ENCODE measurements at regions not wholly inside any gene's neighbourhood (a gene's known extent, or its start where the extent isn't known, plus 50 kb on each side); places are given as distances from the start of the nearest gene placed in this dataset.

DNA sequence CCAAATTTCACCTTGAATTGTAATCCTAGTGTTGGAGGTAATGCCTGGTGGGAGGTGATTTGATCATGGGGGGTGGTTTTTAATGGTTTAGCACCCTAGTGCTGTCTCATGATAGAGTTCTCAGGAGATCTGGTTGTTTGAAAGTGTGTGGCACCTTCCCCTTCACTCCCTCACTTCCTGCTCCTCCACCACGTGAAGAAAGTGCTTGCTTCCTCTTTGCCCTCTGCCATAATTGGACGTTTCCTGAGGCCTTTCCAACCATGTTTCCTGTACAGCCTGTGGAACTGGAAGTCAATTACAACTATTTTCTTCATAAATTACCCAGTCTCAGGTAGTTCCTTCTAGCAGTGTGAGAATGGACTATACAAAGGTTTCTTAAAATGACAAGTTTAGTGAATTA, 251.8 kb upstream of the NETO1 start:
- intact Hi-C loops (cut with micrococcal nuclease; ENCODE audit: unreplicated experiment), result no loop called here
- Histone ChIP-seq H3K27ac (ENCODE audit: control insufficient read depth, insufficient read depth) (no peak overlapping the region), H4K20me1 (ENCODE audit: control insufficient read depth, insufficient read depth) (no peaks in the 10 kb centered on the region), H3K27me3 (replicated peaks in 1 of 2; ENCODE audit: control insufficient read depth in 2 of 2, insufficient read depth in 2 of 2, low read length in 1 of 2) (no peaks in the 10 kb centered on the region), H3K79me2 (ENCODE audit: control insufficient read depth, insufficient read depth, low read length) (no peaks in the 10 kb centered on the region), H3K9ac (ENCODE audit: control insufficient read depth, insufficient read depth, low read length) (no peak overlapping the region), H3K36me3 (ENCODE audit: control insufficient read depth in 2 of 2, insufficient read depth in 2 of 2, low read length in 1 of 2) (no peaks in the 10 kb centered on the region), H3K4me2 (ENCODE audit: control insufficient read depth, insufficient read depth) (no peak overlapping the region), H3K9me3 (replicated peaks; ENCODE audit: control insufficient read depth, insufficient read depth, low read length) (no peaks in the 10 kb centered on the region; the same call in 2 of the 3 replicates), H3K4me1 (ENCODE audit: control insufficient read depth, insufficient read depth, low read length) (no peaks in the 10 kb centered on the region), H2AFZ (ENCODE audit: control insufficient read depth, low read depth, low read length) (no peak overlapping the region), H3K4me3 (no peak overlapping the region)
- DNase-seq (ENCODE audit: low read depth, low spot score) (no peak), ATAC-seq (no peak), FAIRE-seq (no peak)
- SMC1A ChIA-PET (ENCODE audit: uncharacterized antibody, unreplicated experiment), result no interaction called here
- RAD21 ChIA-PET (ENCODE audit: unreplicated experiment), result no interaction called here
- in situ Hi-C loops (cut with MboI), result no loop called here
- POLR2A ChIA-PET, result no interaction called here
- WGBS (ENCODE audit: insufficient coverage, insufficient replicate concordance, low lambda C conversion rate, missing lambda C conversion rate), result 3% methylated on average over 2 of the region's 2 CpGs
- no TSS peak for BruUV-seq (replicated peaks)
- no peak for TF ChIP-seq ASH2L (IDR thresholded peaks at IDR 0.05; ENCODE audit: borderline replicate concordance, low read depth)
- no peak for TF ChIP-seq SMAD5 (IDR thresholded peaks at IDR 0.05; ENCODE audit: low read depth)
- no peak for TF ChIP-seq LARP7 (IDR thresholded peaks at IDR 0.05)
- no peak for TF ChIP-seq TARDBP (IDR thresholded peaks at IDR 0.05; ENCODE audit: borderline replicate concordance)
- no peak for TF ChIP-seq EGR1 (IDR thresholded peaks at IDR 0.05; ENCODE audit: borderline replicate concordance in 1 of 2, low read depth in 2 of 2, low read length in 2 of 2)
- no peak for TF ChIP-seq NRF1 (conservative IDR thresholded peaks at IDR 0.05; ENCODE audit: low read depth, low read length)
- no peak for TF ChIP-seq HDAC6 (IDR thresholded peaks at IDR 0.05; ENCODE audit: unreplicated experiment)
- TF ChIP-seq POU2F2 (IDR thresholded peaks at IDR 0.05; ENCODE audit: borderline replicate concordance, low read depth, low read length), result no peak
- TF ChIP-seq, protein P1, sequence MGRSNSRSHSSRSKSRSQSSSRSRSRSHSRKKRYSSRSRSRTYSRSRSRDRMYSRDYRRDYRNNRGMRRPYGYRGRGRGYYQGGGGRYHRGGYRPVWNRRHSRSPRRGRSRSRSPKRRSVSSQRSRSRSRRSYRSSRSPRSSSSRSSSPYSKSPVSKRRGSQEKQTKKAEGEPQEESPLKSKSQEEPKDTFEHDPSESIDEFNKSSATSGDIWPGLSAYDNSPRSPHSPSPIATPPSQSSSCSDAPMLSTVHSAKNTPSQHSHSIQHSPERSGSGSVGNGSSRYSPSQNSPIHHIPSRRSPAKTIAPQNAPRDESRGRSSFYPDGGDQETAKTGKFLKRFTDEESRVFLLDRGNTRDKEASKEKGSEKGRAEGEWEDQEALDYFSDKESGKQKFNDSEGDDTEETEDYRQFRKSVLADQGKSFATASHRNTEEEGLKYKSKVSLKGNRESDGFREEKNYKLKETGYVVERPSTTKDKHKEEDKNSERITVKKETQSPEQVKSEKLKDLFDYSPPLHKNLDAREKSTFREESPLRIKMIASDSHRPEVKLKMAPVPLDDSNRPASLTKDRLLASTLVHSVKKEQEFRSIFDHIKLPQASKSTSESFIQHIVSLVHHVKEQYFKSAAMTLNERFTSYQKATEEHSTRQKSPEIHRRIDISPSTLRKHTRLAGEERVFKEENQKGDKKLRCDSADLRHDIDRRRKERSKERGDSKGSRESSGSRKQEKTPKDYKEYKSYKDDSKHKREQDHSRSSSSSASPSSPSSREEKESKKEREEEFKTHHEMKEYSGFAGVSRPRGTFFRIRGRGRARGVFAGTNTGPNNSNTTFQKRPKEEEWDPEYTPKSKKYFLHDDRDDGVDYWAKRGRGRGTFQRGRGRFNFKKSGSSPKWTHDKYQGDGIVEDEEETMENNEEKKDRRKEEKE (IDR thresholded peaks at IDR 0.05), result no peak
- CTCF ChIA-PET, result no interaction called here
